ENCODE measurements at regions not wholly inside any gene's neighbourhood (a gene's known extent, or its start where the extent isn't known, plus 50 kb on each side); places are given as distances from the start of the nearest gene placed in this dataset.

- no peak overlapping the region for H3K4me3 ChIP-seq (ENCODE audit: low read depth, low read length)
Measured at GRCh38 chr5:167595196-167595595, 696.2 kb upstream of the WWC1 start.

- no peak overlapping the region for H3K4me3 ChIP-seq (ENCODE audit: low read depth, low read length)
Measured at GRCh38 chr5:167598166-167598565, 693.3 kb upstream of the WWC1 start.

GRCh38 chr5:167602067-167602466 is 689.4 kb upstream of the WWC1 start:
- no peak overlapping the region for H3K4me3 ChIP-seq (ENCODE audit: low read depth, low read length)

GRCh38 chr5:167603135-167603534 is 688.3 kb upstream of the WWC1 start:
- H3K4me3 ChIP-seq (ENCODE audit: low read depth, low read length) = no peak overlapping the region

GRCh38 chr5:167608390-167609272 is 682.8 kb upstream of the WWC1 start:
- H3K4me3 ChIP-seq (ENCODE audit: low read depth, low read length) = no peak overlapping the region

- H3K4me3 ChIP-seq (ENCODE audit: low read depth, low read length) = no peak overlapping the region
Measured at GRCh38 chr5:167614294-167615021, 677.0 kb upstream of the WWC1 start.

GRCh38 chr5:167616043-167616890 is 675.2 kb upstream of the WWC1 start:
- H3K4me3 ChIP-seq (ENCODE audit: low read depth, low read length) = no peak overlapping the region

GRCh38 chr5:167623354-167623753 is 668.1 kb upstream of the WWC1 start:
- no peak overlapping the region for H3K4me3 ChIP-seq (ENCODE audit: low read depth, low read length)

GRCh38 chr5:167624053-167624452 is 667.4 kb upstream of the WWC1 start:
- no peak overlapping the region for H3K4me3 ChIP-seq (ENCODE audit: low read depth, low read length)

- H3K4me3 ChIP-seq (ENCODE audit: low read depth, low read length) = no peak overlapping the region
Measured at GRCh38 chr5:167626341-167627123, 664.9 kb upstream of the WWC1 start.

GRCh38 chr5:167629634-167630033 is 661.8 kb upstream of the WWC1 start:
- no peak overlapping the region for H3K4me3 ChIP-seq (ENCODE audit: low read depth, low read length)

- no peak overlapping the region for H3K4me3 ChIP-seq (ENCODE audit: low read depth, low read length)
Measured at GRCh38 chr5:167631191-167631590, 660.3 kb upstream of the WWC1 start.

- H3K4me3 ChIP-seq (ENCODE audit: low read depth, low read length) = no peak overlapping the region
Measured at GRCh38 chr5:167633114-167633513, 658.3 kb upstream of the WWC1 start.

GRCh38 chr5:167633931-167634341 is 657.5 kb upstream of the WWC1 start:
- no peak overlapping the region for H3K4me3 ChIP-seq (ENCODE audit: low read depth, low read length)

- no peak overlapping the region for H3K4me3 ChIP-seq (ENCODE audit: low read depth, low read length)
Measured at GRCh38 chr5:167634432-167634831, 657.0 kb upstream of the WWC1 start.

GRCh38 chr5:167638816-167639215 is 652.6 kb upstream of the WWC1 start:
- H3K4me3 ChIP-seq (ENCODE audit: low read depth, low read length) = no peak overlapping the region

- H3K4me3 ChIP-seq (ENCODE audit: low read depth, low read length) = no peak overlapping the region
Measured at GRCh38 chr5:167639273-167639672, 652.2 kb upstream of the WWC1 start.

GRCh38 chr5:167639766-167640165 is 651.7 kb upstream of the WWC1 start:
- no peak overlapping the region for H3K4me3 ChIP-seq (ENCODE audit: low read depth, low read length)

GRCh38 chr5:167642181-167642580 is 649.3 kb upstream of the WWC1 start:
- no peak overlapping the region for H3K4me3 ChIP-seq (ENCODE audit: low read depth, low read length)

GRCh38 chr5:167642779-167643517 is 648.5 kb upstream of the WWC1 start:
- H3K4me3 ChIP-seq (ENCODE audit: low read depth, low read length) = no peak overlapping the region

Data from iPS-11a (cell line).